Progenitor cell of endocrine pancreas (in vitro differentiated cells): ENCODE measurements at regions not wholly inside any gene's neighbourhood (a gene's known extent, or its start where the extent isn't known, plus 50 kb on each side); places are given as distances from the start of the nearest gene placed in this dataset.

Experiments
- DNase-seq: peaks from one replicate; pipeline ENCODE4 v3.0.0; 2021; ENCODE audit warnings: low spot score; ENCODE audit not compliant: unreplicated experiment
- H3K27ac Mint-ChIP-seq: 2 replicates; pipeline ENCODE4 v1.8.0; 2021; ENCODE audit warnings: mild to moderate bottlenecking, moderate library complexity, mixed read lengths
- H3K27me3 Mint-ChIP-seq: 2 replicates; pipeline ENCODE4 v1.8.0; 2021; ENCODE audit warnings: mixed read lengths
- H3K36me3 Mint-ChIP-seq: 2 replicates; pipeline ENCODE4 v1.8.0; 2022; ENCODE audit warnings: mixed read lengths; ENCODE audit not compliant: insufficient read depth
- H3K4me1 Mint-ChIP-seq: 2 replicates; pipeline ENCODE4 v1.8.0; 2021; ENCODE audit warnings: low read depth, mixed read lengths
- H3K4me3 Mint-ChIP-seq: 2 replicates; pipeline ENCODE4 v1.8.0; 2021; ENCODE audit warnings: low read depth, mild to moderate bottlenecking, moderate library complexity, mixed read lengths
- H3K9me3 Mint-ChIP-seq: 2 replicates; pipeline ENCODE4 v1.8.0; 2021; ENCODE audit warnings: low read depth, mixed read lengths
- TF ChIP-seq, protein P1 (sequence below): fragments of 200-600 bp; sonication (generic); IDR thresholded peaks from one replicate; pipeline ENCODE4 v1.5.0; 2021; ENCODE audit warnings: antibody characterized with exemption, mild to moderate bottlenecking; ENCODE audit not compliant: unreplicated experiment

GRCh38 chr2:198961547-198961946 lies 496.2 kb downstream of the SATB2 start:
- DNase-seq, result no peak
- Mint-ChIP-seq H3K27ac (no peak overlapping the region), H3K4me3 (no peak overlapping the region), H3K27me3 (no peaks in the 10 kb centered on the region), H3K4me1 (no peaks in the 10 kb centered on the region), H3K36me3 (no peaks in the 10 kb centered on the region), H3K9me3 (no peaks in the 10 kb centered on the region)
- TF ChIP-seq, protein P1, sequence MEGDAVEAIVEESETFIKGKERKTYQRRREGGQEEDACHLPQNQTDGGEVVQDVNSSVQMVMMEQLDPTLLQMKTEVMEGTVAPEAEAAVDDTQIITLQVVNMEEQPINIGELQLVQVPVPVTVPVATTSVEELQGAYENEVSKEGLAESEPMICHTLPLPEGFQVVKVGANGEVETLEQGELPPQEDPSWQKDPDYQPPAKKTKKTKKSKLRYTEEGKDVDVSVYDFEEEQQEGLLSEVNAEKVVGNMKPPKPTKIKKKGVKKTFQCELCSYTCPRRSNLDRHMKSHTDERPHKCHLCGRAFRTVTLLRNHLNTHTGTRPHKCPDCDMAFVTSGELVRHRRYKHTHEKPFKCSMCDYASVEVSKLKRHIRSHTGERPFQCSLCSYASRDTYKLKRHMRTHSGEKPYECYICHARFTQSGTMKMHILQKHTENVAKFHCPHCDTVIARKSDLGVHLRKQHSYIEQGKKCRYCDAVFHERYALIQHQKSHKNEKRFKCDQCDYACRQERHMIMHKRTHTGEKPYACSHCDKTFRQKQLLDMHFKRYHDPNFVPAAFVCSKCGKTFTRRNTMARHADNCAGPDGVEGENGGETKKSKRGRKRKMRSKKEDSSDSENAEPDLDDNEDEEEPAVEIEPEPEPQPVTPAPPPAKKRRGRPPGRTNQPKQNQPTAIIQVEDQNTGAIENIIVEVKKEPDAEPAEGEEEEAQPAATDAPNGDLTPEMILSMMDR, result peak; percentile 25

GRCh38 chr2:198957181-198957580 lies 500.6 kb downstream of the SATB2 start:
- H3K9me3 Mint-ChIP-seq, result no peaks in the 10 kb centered on the region
- H3K4me3 Mint-ChIP-seq, result no peak overlapping the region
- DNase-seq, result no peak
- H3K36me3 Mint-ChIP-seq, result no peaks in the 10 kb centered on the region
- H3K4me1 Mint-ChIP-seq, result peaks cover 3% of the 10 kb centered on the region
- no peak overlapping the region for H3K27ac Mint-ChIP-seq
- TF ChIP-seq, protein P1, result no peak
- no peaks in the 10 kb centered on the region for H3K27me3 Mint-ChIP-seq

- H3K9me3 Mint-ChIP-seq, result no peaks in the 10 kb centered on the region
- no peak overlapping the region for H3K27ac Mint-ChIP-seq
- no peak for DNase-seq
- peaks cover 3% of the 10 kb centered on the region for H3K4me1 Mint-ChIP-seq
- TF ChIP-seq, protein P1, result no peak
- H3K27me3 Mint-ChIP-seq, result no peaks in the 10 kb centered on the region
- H3K4me3 Mint-ChIP-seq, result no peak overlapping the region
- H3K36me3 Mint-ChIP-seq, result no peaks in the 10 kb centered on the region
These were observed 504.4 kb downstream of the SATB2 start for GRCh38 chr2:198953328-198953727.

DNA sequence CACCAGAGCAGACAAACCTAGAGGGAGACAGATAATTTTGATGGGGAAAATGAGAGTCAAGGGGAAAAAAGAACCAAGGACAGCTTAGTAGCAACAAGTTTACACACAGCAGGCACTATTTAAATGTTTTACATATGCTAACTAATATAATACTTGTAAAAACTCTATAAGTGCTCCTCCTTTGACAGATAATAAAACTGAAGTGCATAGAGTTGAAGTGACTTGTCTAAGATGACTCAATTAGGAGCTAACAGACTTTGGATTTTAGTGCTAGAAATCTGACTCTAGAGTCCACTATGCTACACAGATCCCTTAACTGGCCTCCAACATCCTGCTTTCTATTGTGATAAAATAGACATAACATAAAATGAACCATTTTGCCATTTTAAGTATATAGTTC lies 506.9 kb downstream of the SATB2 start:
- DNase-seq, result no peak
- Mint-ChIP-seq H3K9me3 (no peaks in the 10 kb centered on the region), H3K36me3 (no peaks in the 10 kb centered on the region), H3K27me3 (no peaks in the 10 kb centered on the region), H3K4me3 (no peak overlapping the region), H3K4me1 (peaks cover 3% of the 10 kb centered on the region), H3K27ac (no peak overlapping the region)
- TF ChIP-seq, protein P1, result no peak

DNA sequence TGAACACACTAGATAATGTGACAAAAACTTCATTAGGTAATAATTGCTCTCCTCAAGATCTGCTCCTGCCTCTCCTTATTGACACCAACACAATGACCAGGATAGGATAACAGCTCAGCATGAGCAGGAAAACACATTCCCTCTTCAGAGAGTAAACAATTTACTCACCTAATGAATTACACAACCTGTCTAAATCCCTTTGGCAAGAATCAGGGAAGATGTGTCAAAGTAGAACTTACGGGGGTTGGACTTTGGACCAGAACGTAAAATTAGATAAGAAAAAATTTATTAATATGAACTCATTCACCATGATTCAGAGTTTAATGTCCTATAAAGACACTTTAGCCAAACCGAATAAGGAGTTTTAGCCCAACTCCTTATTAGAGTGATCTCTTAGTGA lies 512.2 kb downstream of the SATB2 start:
- H3K27me3 Mint-ChIP-seq, result peaks cover 3% of the 10 kb centered on the region
- no peak for DNase-seq
- no peaks in the 10 kb centered on the region for H3K36me3 Mint-ChIP-seq
- TF ChIP-seq, protein P1, result no peak
- H3K4me3 Mint-ChIP-seq, result no peak overlapping the region
- H3K4me1 Mint-ChIP-seq, result no peaks in the 10 kb centered on the region
- H3K9me3 Mint-ChIP-seq, result no peaks in the 10 kb centered on the region
- no peak overlapping the region for H3K27ac Mint-ChIP-seq
